ENCODE measurements at regions not wholly inside any gene's neighbourhood (a gene's known extent, or its start where the extent isn't known, plus 50 kb on each side); places are given as distances from the start of the nearest gene placed in this dataset.

GRCh38 chr5:93236807-93237421 lies 344.1 kb downstream of the NR2F1-AS1 start:
- TF ChIP-seq CTCF (IDR thresholded peaks at IDR 0.05) (no peak), SIN3A (IDR thresholded peaks at IDR 0.05; ENCODE audit: borderline replicate concordance, insufficient read depth, low read depth, low read length) (no peak)
